Adrenal gland (tissue), 9 donors: ENCODE measurements at regions not wholly inside any gene's neighbourhood (a gene's known extent, or its start where the extent isn't known, plus 50 kb on each side); places are given as distances from the start of the nearest gene placed in this dataset.
A peak's percentile ranks its signal among the peaks of the same experiment; 100 is the strongest.

Experiments used
- DNase-seq, 7 donors: peaks; one replicate each; pipeline ENCODE4 v3.0.0-alpha.2; 2019 to 2020
- H3K27ac ChIP-seq, 5 donors: fragments of 200-600 bp; sonication (generic) in 4 of 5; 1 replicate in 3 of 5; 2 replicates in 2 of 5; pipeline versions ENCODE4 v1.5.1 to v1.8.0; 2016 to 2020; ENCODE audit warnings: mild to moderate bottlenecking in 1 of 5
- H3K27me3 ChIP-seq: fragments of 200-600 bp; 2 replicates; pipeline ENCODE4 v1.8.0; 2021
- H3K36me3 ChIP-seq, 2 donors: fragments of 200-600 bp; replicated peaks in 1 of 2; 1 replicate in 1 of 2; 2 replicates in 1 of 2; pipeline versions ENCODE4 v1.5.1 to v1.8.0; 2018 to 2022
- H3K4me1 ChIP-seq, 2 donors: fragments of 200-600 bp; replicated peaks in 1 of 2; 1 replicate in 1 of 2; 2 replicates in 1 of 2; pipeline versions ENCODE4 v1.5.1 to v1.8.0; 2018 to 2021
- H3K4me3 ChIP-seq, 4 donors: fragments of 200-600 bp; sonication (generic) in 3 of 4; one replicate each; pipeline ENCODE4 v1.5.1; 2016 to 2018
- H3K9me3 ChIP-seq, 3 donors: fragments of 200-600 bp; sonication (generic) in 1 of 3; replicated peaks in 1 of 3; 1 replicate in 2 of 3; 2 replicates in 1 of 3; pipeline versions ENCODE4 v1.5.1 to v1.8.0; 2016 to 2021
- POLR2A ChIP-seq, 2 donors: fragments of 450-650 bp; IDR thresholded peaks; one replicate each; pipeline ENCODE4 v1.6.1; 2017; ENCODE audit warnings: antibody characterized with exemption in 2 of 2, mild to moderate bottlenecking in 2 of 2, moderate library complexity in 1 of 2
- WGBS, 4 donors: extraction: QIAGEN DNeasy Blood & Tissue Kit in 2 of 4; methylation state at CpG; one replicate each; pipeline versions ENCODE4 v1.1.5 to v1.1.7; 2013 to 2017; 5-methylcytosine and 5-hydroxymethylcytosine counted together
- intact Hi-C, 2 donors: fragments of 100-400 bp; cut with DNase I; formaldehyde crosslinking; loops; one replicate each; pipeline versions ENCODE4 v1.14.1 to v1.15.0; 2022 to 2023
- TF ChIP-seq, protein P1 (sequence below), 6 experiments: fragments of 450-650 bp in 4 of 6; fragments of 200-600 bp in 2 of 6; sonication (generic) in 1 of 6; IDR thresholded peaks; 1 replicate in 5 of 6; 2 replicates in 1 of 6; pipeline versions ENCODE4 v1.5.1 to v1.8.0; 2016 to 2021; ENCODE audit warnings: antibody characterized with exemption in 6 of 6, mild to moderate bottlenecking in 2 of 6, moderate library complexity in 1 of 6
- donor health status: healthy with polysubstance abuse.
- donor health status: Bipolar disorder and iron deficiency.
- donor health status: DM: yes; HTN: yes; CAD: no.
- donor health status: DM: no; HTN: no; CAD: no.
- donor health status: DM: no; HTN: no; CAD: no.

DNA sequence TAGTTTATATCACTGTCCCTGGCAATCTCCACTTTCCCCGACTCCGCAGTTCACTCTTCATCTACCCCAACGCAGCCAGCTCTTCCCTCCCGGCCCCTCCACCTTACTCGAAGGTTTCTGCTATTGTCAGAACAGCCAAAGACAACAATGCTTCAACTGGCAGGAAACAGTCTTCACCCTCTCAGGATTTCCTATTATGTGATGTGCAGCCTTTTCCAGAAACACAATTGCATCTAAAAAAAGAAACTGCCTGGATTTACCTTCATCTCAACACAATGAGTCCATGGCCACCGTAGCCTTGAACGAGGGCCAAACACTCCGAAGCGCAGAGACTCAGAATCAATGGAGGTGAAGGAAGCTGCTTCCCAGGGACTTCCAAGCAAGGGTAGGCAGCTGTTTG, 182.1 kb upstream of the TSC22D2 start:
- 9 to 27% (median 18%) methylated on average over 9 of the region's 9 CpGs for WGBS, 4 donors
- DNase-seq = peak; percentile 31 to 74 (median 49)
- Histone ChIP-seq H3K4me1 (peaks cover 0 to 10% of the 10 kb centered on the region in 2 donors), H3K4me3 (peak overlapping the region in 1 of 4 donors; percentile 22), H3K27ac (no peak overlapping the region), H3K9me3 (no peaks in the 10 kb centered on the region), H3K27me3 (no peaks in the 10 kb centered on the region), H3K36me3 (no peaks in the 10 kb centered on the region)
- TF ChIP-seq POLR2A (IDR thresholded peaks at IDR 0.05) = no peak
- intact Hi-C loops = loop anchor here (5.0 to 10.0 kb wide), 2 partner anchors 269 to 271 kb away; no protein-coding TSS in a partner anchor

DNA sequence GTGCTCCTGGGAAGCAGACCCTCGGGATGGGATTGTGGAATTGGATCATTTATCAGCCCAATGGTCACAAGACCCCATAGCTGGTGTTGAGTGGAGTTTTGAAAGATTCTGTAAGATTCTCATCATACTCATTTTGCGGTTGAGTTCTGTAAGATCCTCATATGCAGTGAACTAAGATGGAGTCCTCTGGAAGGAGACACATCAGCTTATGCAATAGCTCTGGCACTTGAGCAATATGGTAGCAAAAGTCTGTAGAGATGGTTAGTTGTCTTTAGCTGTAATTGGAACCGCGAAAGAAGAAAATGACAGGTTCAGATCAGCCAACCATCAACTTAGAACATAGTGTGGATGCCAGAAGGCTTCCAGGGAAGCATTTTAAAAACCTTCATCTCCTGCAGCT, 184.5 kb upstream of the TSC22D2 start:
- no peak overlapping the region for H3K4me3 ChIP-seq
- H3K36me3 ChIP-seq = no peaks in the 10 kb centered on the region
- DNase-seq = no peak
- WGBS, 4 donors = 90 to 98% (median 91%) methylated on average over 4 of the region's 4 CpGs
- intact Hi-C loops = loop anchor here in 1 of 2 donors (10.0 kb wide), 1 partner anchor 271 kb away; no protein-coding TSS in a partner anchor
- no peak overlapping the region for H3K27ac ChIP-seq
- TF ChIP-seq POLR2A (IDR thresholded peaks at IDR 0.05) = no peak
- TF ChIP-seq, protein P1, sequence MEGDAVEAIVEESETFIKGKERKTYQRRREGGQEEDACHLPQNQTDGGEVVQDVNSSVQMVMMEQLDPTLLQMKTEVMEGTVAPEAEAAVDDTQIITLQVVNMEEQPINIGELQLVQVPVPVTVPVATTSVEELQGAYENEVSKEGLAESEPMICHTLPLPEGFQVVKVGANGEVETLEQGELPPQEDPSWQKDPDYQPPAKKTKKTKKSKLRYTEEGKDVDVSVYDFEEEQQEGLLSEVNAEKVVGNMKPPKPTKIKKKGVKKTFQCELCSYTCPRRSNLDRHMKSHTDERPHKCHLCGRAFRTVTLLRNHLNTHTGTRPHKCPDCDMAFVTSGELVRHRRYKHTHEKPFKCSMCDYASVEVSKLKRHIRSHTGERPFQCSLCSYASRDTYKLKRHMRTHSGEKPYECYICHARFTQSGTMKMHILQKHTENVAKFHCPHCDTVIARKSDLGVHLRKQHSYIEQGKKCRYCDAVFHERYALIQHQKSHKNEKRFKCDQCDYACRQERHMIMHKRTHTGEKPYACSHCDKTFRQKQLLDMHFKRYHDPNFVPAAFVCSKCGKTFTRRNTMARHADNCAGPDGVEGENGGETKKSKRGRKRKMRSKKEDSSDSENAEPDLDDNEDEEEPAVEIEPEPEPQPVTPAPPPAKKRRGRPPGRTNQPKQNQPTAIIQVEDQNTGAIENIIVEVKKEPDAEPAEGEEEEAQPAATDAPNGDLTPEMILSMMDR (IDR thresholded peaks at IDR 0.05) = no peak
- H3K9me3 ChIP-seq = no peaks in the 10 kb centered on the region
- peaks cover 0 to 13% of the 10 kb centered on the region in 2 donors for H3K4me1 ChIP-seq
- no peaks in the 10 kb centered on the region for H3K27me3 ChIP-seq

GRCh38 chr3:150222691-150223489, 185.2 kb upstream of the TSC22D2 start:
- H3K9me3 ChIP-seq = no peaks in the 10 kb centered on the region
- intact Hi-C loops = loop anchor here in 1 of 2 donors (10.0 kb wide), 1 partner anchor 272 kb away; no protein-coding TSS in a partner anchor
- no peak overlapping the region for H3K27ac ChIP-seq
- no peak for DNase-seq
- H3K36me3 ChIP-seq = no peaks in the 10 kb centered on the region
- TF ChIP-seq, protein P1 (IDR thresholded peaks at IDR 0.05) = no peak
- TF ChIP-seq POLR2A (IDR thresholded peaks at IDR 0.05) = no peak
- no peaks in the 10 kb centered on the region for H3K27me3 ChIP-seq
- peaks cover 0 to 13% of the 10 kb centered on the region in 2 donors for H3K4me1 ChIP-seq
- WGBS, 4 donors = 80 to 89% (median 83%) methylated on average over 10 of the region's 10 CpGs
- no peak overlapping the region for H3K4me3 ChIP-seq

DNA sequence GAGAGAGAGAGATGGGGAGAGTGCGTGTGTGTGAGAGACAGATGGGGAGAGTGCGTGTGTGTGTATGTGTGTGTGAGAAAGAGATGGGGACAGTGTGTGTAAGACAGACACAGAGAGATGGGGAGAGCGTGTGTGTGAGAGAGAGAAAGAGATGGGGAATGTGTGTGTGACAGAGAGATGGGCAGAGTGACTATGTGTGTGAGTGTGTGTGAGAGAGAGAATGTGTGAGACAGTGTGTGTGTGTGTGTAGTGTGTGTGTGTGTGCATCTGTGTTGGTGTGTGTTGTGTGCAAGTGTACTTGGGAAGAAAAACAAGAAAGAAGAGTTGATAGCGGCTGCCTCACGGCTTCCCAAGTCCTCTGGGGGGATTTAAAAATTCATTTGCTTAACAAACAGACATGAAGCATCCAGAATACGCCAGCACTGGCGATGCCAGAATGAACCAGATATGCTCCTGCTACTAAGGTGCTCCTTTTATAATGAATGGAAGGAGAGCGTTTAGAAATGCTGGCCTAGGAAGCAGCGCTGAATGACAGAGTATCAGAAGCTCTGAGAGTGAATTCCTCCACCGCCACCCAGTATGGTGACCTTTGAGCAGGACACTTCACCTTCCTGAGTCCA, 186.1 kb upstream of the TSC22D2 start:
- 88 to 94% (median 90%) methylated on average over 10 of the region's 10 CpGs for WGBS, 4 donors
- TF ChIP-seq POLR2A (IDR thresholded peaks at IDR 0.05) = no peak
- TF ChIP-seq, protein P1 (IDR thresholded peaks at IDR 0.05) = no peak
- Histone ChIP-seq H3K4me3 (no peak overlapping the region), H3K4me1 (peaks cover 0 to 13% of the 10 kb centered on the region in 2 donors), H3K27me3 (no peaks in the 10 kb centered on the region), H3K27ac (no peak overlapping the region), H3K9me3 (no peaks in the 10 kb centered on the region), H3K36me3 (no peaks in the 10 kb centered on the region)
- intact Hi-C loops = loop anchor here in 1 of 2 donors (10.0 kb wide), 1 partner anchor 273 kb away; no protein-coding TSS in a partner anchor
- no peak for DNase-seq
